Small intestine (tissue), 7 donors: ENCODE measurements at regions not wholly inside any gene's neighbourhood (a gene's known extent, or its start where the extent isn't known, plus 50 kb on each side); places are given as distances from the start of the nearest gene placed in this dataset.
"Not testable (repeated sequence)": the region's sequence is repeated elsewhere in the genome, so short reads cannot be mapped to it uniquely, and the experiment has no call there.

ENCODE experiments used
- DNase-seq, 2 donors: peaks; one replicate each; pipeline versions ENCODE4 v3.0.0 to v3.0.0-alpha.2; 2013
- FAIRE-seq: peaks from 2 replicates; lab custom pipeline; 2012; peaks lifted over from hg19 to GRCh38; lab: Jason Lieb, UNC
- H3K27ac ChIP-seq, 3 donors: one replicate each; pipeline ENCODE4 v1.5.1; 2013; ENCODE audit warnings: low read length in 2 of 3, mild to moderate bottlenecking in 2 of 3, control low read depth in 1 of 3, inconsistent platforms in 1 of 3, low read depth in 1 of 3, moderate library complexity in 1 of 3
- H3K27me3 ChIP-seq, 3 donors: one replicate each; pipeline ENCODE4 v1.6.1; 2013; ENCODE audit warnings: low read length in 3 of 3, inconsistent platforms in 1 of 3; ENCODE audit not compliant: control insufficient read depth in 3 of 3, insufficient read depth in 3 of 3
- H3K36me3 ChIP-seq, 3 donors: one replicate each; pipeline ENCODE4 v1.6.1; 2013; ENCODE audit warnings: low read length in 3 of 3, inconsistent platforms in 1 of 3, low read depth in 1 of 3, mild to moderate bottlenecking in 1 of 3, moderate library complexity in 1 of 3; ENCODE audit not compliant: control insufficient read depth in 3 of 3, insufficient read depth in 2 of 3
- H3K4me1 ChIP-seq, 3 donors: one replicate each; pipeline ENCODE4 v1.6.1; 2013; ENCODE audit warnings: low read length in 2 of 3, inconsistent platforms in 1 of 3, low read depth in 1 of 3, mild to moderate bottlenecking in 1 of 3, moderate library complexity in 1 of 3; ENCODE audit not compliant: control insufficient read depth in 3 of 3, insufficient read depth in 2 of 3
- H3K4me3 ChIP-seq, 3 donors: one replicate each; pipeline ENCODE4 v1.5.1; 2013; ENCODE audit warnings: low read length in 3 of 3, control low read depth in 1 of 3, inconsistent platforms in 1 of 3, low read depth in 1 of 3, mild to moderate bottlenecking in 1 of 3, moderate library complexity in 1 of 3
- H3K9me3 ChIP-seq, 2 donors: one replicate each; pipeline ENCODE4 v1.6.1; 2013; ENCODE audit warnings: low read depth in 1 of 2, low read length in 1 of 2; ENCODE audit not compliant: control insufficient read depth in 2 of 2, insufficient read depth in 1 of 2
- WGBS, 3 donors: extraction: QIAGEN DNeasy Blood & Tissue Kit; methylation state at CpG; one replicate each; pipeline ENCODE4 v1.1.7; 2013; 5-methylcytosine and 5-hydroxymethylcytosine counted together
- donor health status: healthy with polysubstance abuse.
- donor health status: control.
- donor health status: control.
- donor health status: Bipolar disorder and iron deficiency.
- donor health status: healthy.

DNA sequence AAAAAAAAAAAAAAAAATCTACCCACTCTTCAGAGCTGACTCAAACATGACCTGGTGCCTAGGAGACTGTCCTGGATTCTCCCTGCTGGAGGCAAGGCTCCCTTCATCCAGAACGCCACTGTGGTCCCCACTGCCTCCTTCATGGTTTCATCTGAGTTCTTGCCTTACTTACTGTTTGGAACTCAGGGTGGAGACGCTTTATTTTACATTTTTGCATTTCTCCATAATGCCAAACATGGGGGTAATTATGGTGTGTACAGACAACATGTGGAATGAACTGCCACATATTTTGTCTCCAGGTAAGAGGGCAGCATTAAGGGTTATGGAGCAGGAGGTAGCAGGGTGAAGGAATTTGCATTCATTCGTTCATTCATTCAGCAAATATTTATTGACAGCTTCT is 58.1 kb upstream of the KCNK12 start:
- no peaks in the 10 kb centered on the region for H3K36me3 ChIP-seq

DNA sequence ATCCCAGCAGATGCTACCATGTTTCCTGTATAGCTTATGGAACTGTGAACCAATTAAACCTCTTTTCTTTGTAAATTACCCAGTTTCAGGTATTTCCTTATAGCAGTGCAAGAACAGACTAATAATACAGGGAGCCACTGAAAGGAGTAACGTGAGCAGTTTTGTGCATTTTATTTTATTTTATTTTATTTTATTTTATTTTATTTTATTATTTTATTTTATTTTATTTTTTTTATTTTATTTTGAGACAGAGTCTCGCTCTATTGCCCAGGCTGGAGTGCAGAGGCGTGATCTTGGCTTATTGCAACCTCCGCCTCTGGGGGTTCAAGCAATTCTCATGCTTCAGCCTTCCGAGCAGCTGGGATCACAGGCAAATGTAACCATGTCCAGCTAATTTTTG is 55.9 kb upstream of the KCNK12 start:
- Histone ChIP-seq H3K4me3 (no peak overlapping the region), H3K27ac (no peak overlapping the region), H3K4me1 (no peaks in the 10 kb centered on the region), H3K27me3 (no peaks in the 10 kb centered on the region), H3K9me3 (no peaks in the 10 kb centered on the region), H3K36me3 (no peaks in the 10 kb centered on the region)
- FAIRE-seq (no peak), DNase-seq (no peak)
- WGBS, 3 donors, result 93 to 96% (median 95%) methylated on average over 5 of the region's 5 CpGs

More for the DNA sequence above, 58.1 kb upstream of the KCNK12 start:
- WGBS, 3 donors, result 79 to 87% (median 83%) methylated on average over 3 of the region's 3 CpGs
- DNase-seq, result no peak
- FAIRE-seq, result no peak
- Histone ChIP-seq H3K27me3 (no peaks in the 10 kb centered on the region), H3K4me1 (no peaks in the 10 kb centered on the region), H3K9me3 (no peaks in the 10 kb centered on the region), H3K4me3 (no peak overlapping the region), H3K27ac (no peak overlapping the region)

DNA sequence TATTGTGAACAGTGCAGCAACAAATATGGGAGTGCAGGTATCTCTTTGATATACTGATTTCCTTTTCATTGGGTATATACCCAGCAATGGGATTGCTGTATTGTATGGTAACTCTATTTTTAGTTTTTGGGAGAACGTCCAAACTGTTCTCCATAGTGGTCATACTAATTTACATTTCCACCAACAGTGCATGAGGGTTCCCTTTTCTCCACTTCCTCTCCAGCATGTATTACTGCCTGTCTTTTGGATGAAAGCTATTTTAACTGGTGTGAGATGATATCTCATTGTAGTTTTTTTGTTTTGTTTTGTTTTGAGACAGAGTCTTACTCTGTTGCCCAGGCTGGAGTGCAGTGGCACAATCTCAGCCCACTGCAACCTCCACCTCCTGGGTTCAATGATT is 52.4 kb upstream of the KCNK12 start:
- DNase-seq, H3K9me3 ChIP-seq, H3K27ac ChIP-seq, H3K36me3 ChIP-seq, FAIRE-seq, H3K4me3 ChIP-seq, H3K27me3 ChIP-seq, H3K4me1 ChIP-seq: not testable (repeated sequence)
- 67 to 100% (median 78%) methylated on average over 1 of the region's 1 CpG for WGBS, 3 donors

DNA sequence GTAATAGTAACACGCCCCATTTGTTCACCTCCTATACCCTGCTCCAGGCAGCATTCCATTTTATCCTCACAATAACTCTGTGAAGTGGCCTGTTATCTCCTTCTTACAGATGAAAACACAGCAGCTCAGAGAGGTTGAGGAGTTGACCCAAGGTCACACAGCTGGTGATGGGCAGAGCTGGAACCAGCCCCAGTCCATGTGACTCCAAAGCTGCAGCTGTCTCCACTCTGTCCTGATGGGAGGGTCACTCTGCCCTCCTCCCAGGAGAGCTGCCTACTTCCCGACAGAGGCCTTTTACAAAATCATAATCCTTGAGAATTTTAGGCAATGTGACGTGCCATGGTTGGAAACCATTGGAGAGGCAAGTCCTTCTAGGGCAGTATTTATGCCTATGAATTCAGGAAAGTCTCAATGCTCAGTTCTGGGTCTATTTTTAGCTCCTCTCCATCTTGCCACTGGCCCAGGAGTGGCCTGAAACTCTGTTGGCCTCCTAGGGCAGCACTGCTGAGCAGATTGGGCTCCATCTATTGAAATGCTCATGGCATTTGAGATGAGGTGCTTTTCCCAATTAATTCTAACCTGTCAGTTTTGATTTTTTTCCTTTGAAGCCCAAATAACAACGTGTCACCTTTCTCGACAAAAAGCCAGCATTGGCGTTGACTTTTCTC is 50.1 kb upstream of the KCNK12 start:
- no peaks in the 10 kb centered on the region for H3K27me3 ChIP-seq
- H3K36me3 ChIP-seq, result no peaks in the 10 kb centered on the region
- no peak for DNase-seq
- no peak overlapping the region for H3K27ac ChIP-seq
- H3K4me3 ChIP-seq, result no peak overlapping the region
- FAIRE-seq, result no peak
- 80 to 83% (median 83%) methylated on average over 6 of the region's 6 CpGs for WGBS, 3 donors
- H3K9me3 ChIP-seq, result no peaks in the 10 kb centered on the region
- no peaks in the 10 kb centered on the region for H3K4me1 ChIP-seq
